ENCODE measurements at regions not wholly inside any gene's neighbourhood (a gene's known extent, or its start where the extent isn't known, plus 50 kb on each side); places are given as distances from the start of the nearest gene placed in this dataset.

- no peak for TF ChIP-seq CTCF (IDR thresholded peaks at IDR 0.05)
- no peak for TF ChIP-seq POLR2AphosphoS5 (IDR thresholded peaks at IDR 0.05; ENCODE audit: low read depth, low read length)
Observed at GRCh38 chr10:131003455-131003854, 308.1 kb downstream of the TCERG1L start.
